Osteocyte (in vitro differentiated cells): ENCODE measurements at regions not wholly inside any gene's neighbourhood (a gene's known extent, or its start where the extent isn't known, plus 50 kb on each side); places are given as distances from the start of the nearest gene placed in this dataset.
"Not testable (repeated sequence)": the region's sequence is repeated elsewhere in the genome, so short reads cannot be mapped to it uniquely, and the experiment has no call there.

ENCODE experiments used
- DNase-seq: peaks from one replicate; pipeline ENCODE4 v3.0.0; 2021; ENCODE audit warnings: mixed read lengths; ENCODE audit not compliant: unreplicated experiment; ENCODE audit errors: extremely low spot score
- H3K27ac Mint-ChIP-seq: one replicate; pipeline ENCODE4 v1.8.0; 2021; ENCODE audit warnings: mild to moderate bottlenecking, mixed read lengths; ENCODE audit not compliant: unreplicated experiment
- H3K27me3 Mint-ChIP-seq: one replicate; pipeline ENCODE4 v1.8.0; 2021; ENCODE audit warnings: mixed read lengths; ENCODE audit not compliant: unreplicated experiment
- H3K36me3 Mint-ChIP-seq: one replicate; pipeline ENCODE4 v1.8.0; 2021; ENCODE audit warnings: mixed read lengths; ENCODE audit not compliant: unreplicated experiment
- H3K4me1 Mint-ChIP-seq: one replicate; pipeline ENCODE4 v1.8.0; 2021; ENCODE audit warnings: mixed read lengths; ENCODE audit not compliant: unreplicated experiment
- H3K4me3 Mint-ChIP-seq: one replicate; pipeline ENCODE4 v1.8.0; 2021; ENCODE audit warnings: mild to moderate bottlenecking, moderate library complexity, mixed read lengths; ENCODE audit not compliant: unreplicated experiment
- H3K9me3 Mint-ChIP-seq: one replicate; pipeline ENCODE4 v1.8.0; 2021; ENCODE audit warnings: mixed read lengths; ENCODE audit not compliant: unreplicated experiment
- TF ChIP-seq, protein P1 (sequence below): fragments of 200-600 bp; sonication (generic); IDR thresholded peaks from 2 replicates; pipeline ENCODE4 v1.5.0; 2021; ENCODE audit warnings: antibody characterized with exemption, mild to moderate bottlenecking, moderate library complexity

- Mint-ChIP-seq H3K36me3 (no peaks in the 10 kb centered on the region), H3K4me1 (peaks cover 20% of the 10 kb centered on the region), H3K27ac (no peak overlapping the region), H3K27me3 (peaks cover 7% of the 10 kb centered on the region), H3K9me3 (no peaks in the 10 kb centered on the region), H3K4me3 (no peak overlapping the region)
- TF ChIP-seq, protein P1, sequence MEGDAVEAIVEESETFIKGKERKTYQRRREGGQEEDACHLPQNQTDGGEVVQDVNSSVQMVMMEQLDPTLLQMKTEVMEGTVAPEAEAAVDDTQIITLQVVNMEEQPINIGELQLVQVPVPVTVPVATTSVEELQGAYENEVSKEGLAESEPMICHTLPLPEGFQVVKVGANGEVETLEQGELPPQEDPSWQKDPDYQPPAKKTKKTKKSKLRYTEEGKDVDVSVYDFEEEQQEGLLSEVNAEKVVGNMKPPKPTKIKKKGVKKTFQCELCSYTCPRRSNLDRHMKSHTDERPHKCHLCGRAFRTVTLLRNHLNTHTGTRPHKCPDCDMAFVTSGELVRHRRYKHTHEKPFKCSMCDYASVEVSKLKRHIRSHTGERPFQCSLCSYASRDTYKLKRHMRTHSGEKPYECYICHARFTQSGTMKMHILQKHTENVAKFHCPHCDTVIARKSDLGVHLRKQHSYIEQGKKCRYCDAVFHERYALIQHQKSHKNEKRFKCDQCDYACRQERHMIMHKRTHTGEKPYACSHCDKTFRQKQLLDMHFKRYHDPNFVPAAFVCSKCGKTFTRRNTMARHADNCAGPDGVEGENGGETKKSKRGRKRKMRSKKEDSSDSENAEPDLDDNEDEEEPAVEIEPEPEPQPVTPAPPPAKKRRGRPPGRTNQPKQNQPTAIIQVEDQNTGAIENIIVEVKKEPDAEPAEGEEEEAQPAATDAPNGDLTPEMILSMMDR, result no peak
- DNase-seq, result no peak
Measured at GRCh38 chr1:212512816-212513559, 80.3 kb downstream of the NENF start.

DNA sequence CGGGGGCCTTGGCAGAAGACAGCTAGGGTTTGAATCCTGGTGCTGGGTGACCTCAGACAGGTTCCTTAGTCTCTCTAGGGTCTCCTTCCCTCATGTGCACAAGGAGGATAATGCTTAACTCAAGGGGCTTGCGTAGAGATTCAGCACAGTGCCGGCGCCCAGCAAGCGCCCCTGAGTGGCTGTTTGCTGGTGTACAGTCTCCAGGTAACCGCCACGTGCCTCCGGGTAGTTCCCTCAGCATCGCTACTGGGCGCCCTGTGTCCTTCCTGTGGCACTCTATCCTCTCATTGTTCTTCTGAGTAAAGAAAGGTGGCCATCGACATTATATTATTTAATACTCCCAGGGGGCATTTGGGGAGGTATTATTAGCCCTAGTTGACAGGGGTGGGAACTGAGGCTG lies 80.9 kb downstream of the NENF start:
- Mint-ChIP-seq H3K36me3 (no peaks in the 10 kb centered on the region), H3K4me1 (peaks cover 24% of the 10 kb centered on the region), H3K9me3 (no peaks in the 10 kb centered on the region), H3K27ac (no peak overlapping the region), H3K27me3 (peaks cover 7% of the 10 kb centered on the region), H3K4me3 (no peak overlapping the region)
- TF ChIP-seq, protein P1, result no peak
- no peak for DNase-seq

DNA sequence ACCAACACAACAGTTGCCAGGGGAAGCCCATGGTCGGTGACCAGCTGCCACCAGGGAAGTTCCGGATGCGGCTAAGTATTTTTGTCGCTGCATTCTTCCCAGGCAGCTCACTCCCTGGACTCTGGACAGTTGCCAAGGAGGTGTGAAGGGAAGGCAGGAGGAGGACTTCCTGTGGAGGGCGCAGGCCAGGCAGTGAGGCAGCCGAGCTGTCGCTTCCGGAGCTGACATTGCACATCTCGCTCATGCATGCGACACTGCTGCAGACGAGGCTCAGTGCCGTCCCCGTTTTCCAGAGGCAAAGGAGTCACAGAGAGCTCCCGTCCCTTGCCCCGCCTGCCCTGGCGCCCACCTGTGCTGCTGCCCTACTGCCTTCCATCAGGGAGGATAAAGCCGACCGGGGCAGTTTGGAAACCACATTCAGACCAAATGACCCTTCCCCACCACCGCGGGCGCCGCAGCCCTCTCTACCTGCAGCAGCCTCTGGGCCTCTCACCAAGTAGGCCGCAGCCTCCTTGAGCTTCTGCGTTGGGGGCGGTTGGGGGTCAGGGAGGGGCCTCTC lies 81.4 kb downstream of the NENF start:
- TF ChIP-seq, protein P1, result no peak
- peaks cover 24% of the 10 kb centered on the region for H3K4me1 Mint-ChIP-seq
- H3K4me3 Mint-ChIP-seq, result no peak overlapping the region
- H3K36me3 Mint-ChIP-seq, result no peaks in the 10 kb centered on the region
- H3K27me3 Mint-ChIP-seq, result peaks cover 9% of the 10 kb centered on the region
- H3K9me3 Mint-ChIP-seq, result no peaks in the 10 kb centered on the region
- no peak for DNase-seq
- no peak overlapping the region for H3K27ac Mint-ChIP-seq

GRCh38 chr1:212514782-212515181 lies 82.1 kb downstream of the NENF start:
- H3K27me3 Mint-ChIP-seq, result peaks cover 9% of the 10 kb centered on the region
- TF ChIP-seq, protein P1, result no peak
- no peak overlapping the region for H3K4me3 Mint-ChIP-seq
- no peak overlapping the region for H3K27ac Mint-ChIP-seq
- H3K4me1 Mint-ChIP-seq, result peaks cover 24% of the 10 kb centered on the region
- no peaks in the 10 kb centered on the region for H3K36me3 Mint-ChIP-seq
- no peak for DNase-seq
- H3K9me3 Mint-ChIP-seq, result no peaks in the 10 kb centered on the region

- Mint-ChIP-seq H3K4me1 (peaks cover 24% of the 10 kb centered on the region), H3K4me3 (no peak overlapping the region), H3K27me3 (peaks cover 9% of the 10 kb centered on the region), H3K36me3 (no peaks in the 10 kb centered on the region), H3K9me3 (no peaks in the 10 kb centered on the region), H3K27ac (no peak overlapping the region)
- TF ChIP-seq, protein P1, result no peak
- DNase-seq, result no peak
Measured at GRCh38 chr1:212515329-212515760, 82.6 kb downstream of the NENF start.

GRCh38 chr1:212516012-212516411 lies 83.3 kb downstream of the NENF start:
- not testable (repeated sequence) for DNase-seq, H3K27ac Mint-ChIP-seq, H3K4me3 Mint-ChIP-seq, H3K36me3 Mint-ChIP-seq, H3K27me3 Mint-ChIP-seq, H3K9me3 Mint-ChIP-seq
- peaks cover 24% of the 10 kb centered on the region for H3K4me1 Mint-ChIP-seq
